Transverse colon (tissue), 4 donors: ENCODE measurements at regions not wholly inside any gene's neighbourhood (a gene's known extent, or its start where the extent isn't known, plus 50 kb on each side); places are given as distances from the start of the nearest gene placed in this dataset.

Source experiments
- DNase-seq: peaks from one replicate; pipeline ENCODE4 v3.0.0-alpha.2; 2019
- H3K27ac ChIP-seq, 4 donors: fragments of 200-600 bp; sonication (generic); 2 replicates each; pipeline ENCODE4 v1.5.1; 2016 to 2018; ENCODE audit warnings: inconsistent platforms in 4 of 4
- H3K27me3 ChIP-seq: fragments of 200-600 bp; sonication (generic); 2 replicates; pipeline ENCODE4 v1.5.1; 2017; ENCODE audit warnings: inconsistent platforms
- H3K36me3 ChIP-seq, 4 donors: fragments of 200-600 bp; sonication (generic); 2 replicates each; pipeline ENCODE4 v1.5.1; 2017 to 2019; ENCODE audit warnings: inconsistent platforms in 4 of 4
- H3K4me1 ChIP-seq, 4 donors: fragments of 200-600 bp; sonication (generic); 2 replicates each; pipeline ENCODE4 v1.5.1; 2017 to 2020; ENCODE audit warnings: inconsistent platforms in 4 of 4
- H3K4me3 ChIP-seq, 4 donors: fragments of 200-600 bp; sonication (generic); 1 replicate in 1 of 4; 2 replicates in 3 of 4; pipeline versions ENCODE4 v1.5.1 to v1.6.1; 2017 to 2019; ENCODE audit warnings: inconsistent platforms in 4 of 4
- H3K9me3 ChIP-seq, 2 donors: fragments of 200-600 bp; sonication (generic); 2 replicates each; pipeline ENCODE4 v1.5.1; 2017 to 2019; ENCODE audit warnings: inconsistent platforms in 2 of 2
- EP300 ChIP-seq: sonication (generic); formaldehyde crosslinking; IDR thresholded peaks from one replicate; pipeline ENCODE4 v1.6.1; 2017; ENCODE audit warnings: antibody characterized with exemption, low read depth
- POLR2A ChIP-seq: fragments of 450-650 bp; IDR thresholded peaks from one replicate; pipeline ENCODE4 v1.6.1; 2016; ENCODE audit warnings: antibody characterized with exemption, mild to moderate bottlenecking, moderate library complexity
- POLR2AphosphoS5 ChIP-seq, 3 donors: sonication (generic); formaldehyde crosslinking; IDR thresholded peaks; one replicate each; pipeline ENCODE4 v1.6.1; 2016; ENCODE audit warnings: antibody characterized with exemption in 3 of 3
- WGBS, 2 donors: methylation state at CpG; one replicate each; pipeline ENCODE4 v1.1.5; 2018; ENCODE audit warnings: low coverage in 1 of 2; 5-methylcytosine and 5-hydroxymethylcytosine counted together
- in situ Hi-C, 4 donors: fragments of 200-750 bp; cut with MboI; loops; one replicate each; pipeline versions ENCODE4 v1.15.0 to v1.15.1; 2017; ENCODE audit warnings: low sequenced_read_pairs in 3 of 4, low pct_ligation_motif_present in 1 of 4, low pct_unique_long_range_greater_than_20kb in 1 of 4
- intact Hi-C: fragments of 100-400 bp; cut with DNase I; formaldehyde crosslinking; loops from one replicate; pipeline ENCODE4 v1.15.1; 2023; ENCODE audit warnings: low total_unique reads
- TF ChIP-seq, protein P1 (sequence below), 5 experiments: fragments of 200-600 bp in 3 of 5; fragments of 450-650 bp in 2 of 5; sonication (generic) in 3 of 5; IDR thresholded peaks; 1 replicate in 2 of 5; 2 replicates in 3 of 5; pipeline ENCODE4 v1.5.1; 2016 to 2017; ENCODE audit warnings: antibody characterized with exemption in 5 of 5, inconsistent platforms in 3 of 5, mild to moderate bottlenecking in 2 of 5, moderate library complexity in 1 of 5

- peaks cover 0 to 10% (median 0%) of the 10 kb centered on the region in 4 donors for H3K4me1 ChIP-seq
- WGBS, 2 donors = 74 to 80% methylated on average over 1 to 2 of the region's 2 CpGs
- no peaks in the 10 kb centered on the region for H3K27me3 ChIP-seq
- in situ Hi-C loops = no loop called here
- intact Hi-C loops = no loop called here
- DNase-seq = no peak
- no peak overlapping the region for H3K4me3 ChIP-seq
- H3K9me3 ChIP-seq = no peaks in the 10 kb centered on the region
- TF ChIP-seq POLR2AphosphoS5 (IDR thresholded peaks at IDR 0.05) = no peak
- TF ChIP-seq POLR2A = no peak
- TF ChIP-seq, protein P1, sequence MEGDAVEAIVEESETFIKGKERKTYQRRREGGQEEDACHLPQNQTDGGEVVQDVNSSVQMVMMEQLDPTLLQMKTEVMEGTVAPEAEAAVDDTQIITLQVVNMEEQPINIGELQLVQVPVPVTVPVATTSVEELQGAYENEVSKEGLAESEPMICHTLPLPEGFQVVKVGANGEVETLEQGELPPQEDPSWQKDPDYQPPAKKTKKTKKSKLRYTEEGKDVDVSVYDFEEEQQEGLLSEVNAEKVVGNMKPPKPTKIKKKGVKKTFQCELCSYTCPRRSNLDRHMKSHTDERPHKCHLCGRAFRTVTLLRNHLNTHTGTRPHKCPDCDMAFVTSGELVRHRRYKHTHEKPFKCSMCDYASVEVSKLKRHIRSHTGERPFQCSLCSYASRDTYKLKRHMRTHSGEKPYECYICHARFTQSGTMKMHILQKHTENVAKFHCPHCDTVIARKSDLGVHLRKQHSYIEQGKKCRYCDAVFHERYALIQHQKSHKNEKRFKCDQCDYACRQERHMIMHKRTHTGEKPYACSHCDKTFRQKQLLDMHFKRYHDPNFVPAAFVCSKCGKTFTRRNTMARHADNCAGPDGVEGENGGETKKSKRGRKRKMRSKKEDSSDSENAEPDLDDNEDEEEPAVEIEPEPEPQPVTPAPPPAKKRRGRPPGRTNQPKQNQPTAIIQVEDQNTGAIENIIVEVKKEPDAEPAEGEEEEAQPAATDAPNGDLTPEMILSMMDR (IDR thresholded peaks at IDR 0.05) = no peak
- TF ChIP-seq EP300 = no peak
- no peak overlapping the region for H3K27ac ChIP-seq
- no peaks in the 10 kb centered on the region for H3K36me3 ChIP-seq
These were observed 281.6 kb upstream of the E2F7 start for GRCh38 chr12:77347017-77347416.

DNA sequence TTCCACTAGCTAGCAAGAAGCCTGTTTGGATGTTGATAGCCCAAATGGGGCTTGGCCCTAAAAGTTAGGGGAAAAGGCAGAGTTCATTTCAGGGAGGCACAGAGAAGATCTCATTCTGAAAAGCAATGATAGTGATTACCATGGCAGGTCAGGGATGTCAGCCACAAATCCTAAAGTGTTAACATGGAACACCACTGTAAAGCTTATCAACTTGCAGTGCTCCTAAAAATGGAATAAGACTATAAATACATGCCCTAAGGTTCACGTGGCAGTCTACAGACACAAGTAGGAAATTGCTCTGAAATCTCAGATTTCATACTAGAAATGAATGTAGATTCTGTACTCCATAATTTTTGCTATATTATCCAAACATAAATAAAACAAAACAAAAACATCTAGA, 280.0 kb upstream of the E2F7 start:
- in situ Hi-C loops = no loop called here
- no peak overlapping the region for H3K27ac ChIP-seq
- WGBS, 2 donors = 57 to 59% methylated on average over 1 of the region's 1 CpG
- no peak for DNase-seq
- H3K36me3 ChIP-seq = no peaks in the 10 kb centered on the region
- intact Hi-C loops = no loop called here
- no peak overlapping the region for H3K4me3 ChIP-seq
- TF ChIP-seq, protein P1 (IDR thresholded peaks at IDR 0.05) = no peak
- TF ChIP-seq EP300 (no peak), POLR2AphosphoS5 (IDR thresholded peaks at IDR 0.05) (no peak), POLR2A (no peak)
- H3K9me3 ChIP-seq = no peaks in the 10 kb centered on the region
- H3K27me3 ChIP-seq = no peaks in the 10 kb centered on the region
- peaks cover 0 to 10% (median 0%) of the 10 kb centered on the region in 4 donors for H3K4me1 ChIP-seq

DNA sequence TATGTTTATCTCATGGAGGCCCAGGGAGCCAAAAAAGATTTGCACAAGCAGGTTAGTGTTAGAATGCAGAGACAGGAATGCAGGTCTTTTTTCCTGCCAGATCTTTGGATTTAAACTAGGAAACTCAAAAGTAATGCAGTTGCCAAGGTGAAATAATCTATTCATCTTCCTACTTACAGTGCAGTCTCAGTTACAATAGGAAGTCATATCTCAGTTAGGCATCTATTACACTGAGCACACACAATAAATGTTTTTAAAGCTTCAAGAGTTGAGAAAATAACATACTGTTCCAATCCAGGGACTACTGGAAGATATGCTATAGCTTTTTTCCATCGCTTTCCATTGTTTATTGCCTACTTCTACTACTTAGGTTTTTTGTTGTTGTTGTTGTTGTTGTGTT, 279.3 kb upstream of the E2F7 start:
- in situ Hi-C loops = no loop called here
- Histone ChIP-seq H3K27me3 (no peaks in the 10 kb centered on the region), H3K4me3 (no peak overlapping the region), H3K36me3 (no peaks in the 10 kb centered on the region), H3K9me3 (no peaks in the 10 kb centered on the region), H3K4me1 (peaks cover 0 to 10% (median 0%) of the 10 kb centered on the region in 4 donors), H3K27ac (no peak overlapping the region)
- no peak for DNase-seq
- TF ChIP-seq POLR2A = no peak
- no peak for TF ChIP-seq EP300
- TF ChIP-seq, protein P1 (IDR thresholded peaks at IDR 0.05) = no peak
- TF ChIP-seq POLR2AphosphoS5 (IDR thresholded peaks at IDR 0.05) = no peak
- intact Hi-C loops = no loop called here
- 27 to 47% methylated on average over 1 of the region's 1 CpG for WGBS, 2 donors

GRCh38 chr12:77343291-77343690, 277.9 kb upstream of the E2F7 start:
- in situ Hi-C loops (no loop called here), intact Hi-C loops (no loop called here)
- H3K27ac ChIP-seq = no peak overlapping the region
- H3K27me3 ChIP-seq = no peaks in the 10 kb centered on the region
- H3K4me1 ChIP-seq = peaks cover 0 to 10% (median 0%) of the 10 kb centered on the region in 4 donors
- H3K9me3 ChIP-seq = no peaks in the 10 kb centered on the region
- TF ChIP-seq POLR2A = no peak
- no peak for DNase-seq
- WGBS, 2 donors = 57 to 69% methylated on average over 1 of the region's 1 CpG
- no peak overlapping the region for H3K4me3 ChIP-seq
- H3K36me3 ChIP-seq = no peaks in the 10 kb centered on the region

GRCh38 chr12:77342253-77342652, 276.9 kb upstream of the E2F7 start:
- in situ Hi-C loops = no loop called here
- Histone ChIP-seq H3K4me3 (no peak overlapping the region), H3K4me1 (peaks cover 0 to 10% (median 0%) of the 10 kb centered on the region in 4 donors), H3K27me3 (no peaks in the 10 kb centered on the region), H3K36me3 (no peaks in the 10 kb centered on the region), H3K9me3 (no peaks in the 10 kb centered on the region), H3K27ac (no peak overlapping the region)
- 32 to 36% methylated on average over 2 of the region's 2 CpGs for WGBS, 2 donors
- TF ChIP-seq, protein P1 (IDR thresholded peaks at IDR 0.05) = no peak
- no peak for TF ChIP-seq POLR2A
- TF ChIP-seq EP300 = no peak
- TF ChIP-seq POLR2AphosphoS5 (IDR thresholded peaks at IDR 0.05) = no peak
- no peak for DNase-seq
- intact Hi-C loops = no loop called here
